LHCN-M2 (cell line): ENCODE measurements at regions not wholly inside any gene's neighbourhood (a gene's known extent, or its start where the extent isn't known, plus 50 kb on each side); places are given as distances from the start of the nearest gene placed in this dataset.
"Not testable (repeated sequence)": the region's sequence is repeated elsewhere in the genome, so short reads cannot be mapped to it uniquely, and the experiment has no call there.

Experiments
- DNase-seq: peaks from one replicate; pipeline ENCODE4 v3.0.0-alpha.2; 2012; ENCODE audit warnings: low read depth

DNA sequence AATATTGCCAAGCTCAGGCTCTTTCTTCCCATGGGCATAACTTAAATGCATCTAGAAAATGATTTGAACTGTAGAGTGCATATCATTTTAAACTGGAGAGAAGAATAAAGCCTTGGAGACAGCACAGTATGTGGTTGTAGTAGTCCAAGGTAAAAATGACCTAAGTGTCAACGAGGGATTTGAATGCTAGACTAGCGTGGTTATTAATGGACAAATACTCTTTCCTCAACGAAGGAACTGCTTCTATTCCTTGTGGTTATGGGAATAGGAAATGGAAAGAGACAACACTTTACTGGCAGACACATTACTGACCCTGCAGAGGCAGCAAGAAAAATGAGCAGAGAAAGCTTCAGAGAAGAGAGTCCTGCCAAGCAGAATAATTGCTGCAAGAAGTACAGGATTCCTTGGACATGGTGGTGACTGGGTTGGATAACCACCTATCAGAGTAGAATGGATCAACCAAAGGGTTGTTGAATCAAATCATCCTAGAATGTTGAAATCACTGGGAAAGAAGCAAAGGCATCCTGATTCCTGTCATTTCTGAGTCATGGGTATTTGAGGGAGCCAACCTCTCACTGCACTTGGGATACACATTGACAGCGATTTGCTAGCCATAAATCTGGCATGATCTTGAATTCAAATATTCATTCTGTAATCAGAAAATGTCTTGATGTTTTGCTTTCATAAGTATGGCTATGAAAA is 258.1 kb upstream of the EPHA7 start:
- peak; percentile 46 for DNase-seq

DNA sequence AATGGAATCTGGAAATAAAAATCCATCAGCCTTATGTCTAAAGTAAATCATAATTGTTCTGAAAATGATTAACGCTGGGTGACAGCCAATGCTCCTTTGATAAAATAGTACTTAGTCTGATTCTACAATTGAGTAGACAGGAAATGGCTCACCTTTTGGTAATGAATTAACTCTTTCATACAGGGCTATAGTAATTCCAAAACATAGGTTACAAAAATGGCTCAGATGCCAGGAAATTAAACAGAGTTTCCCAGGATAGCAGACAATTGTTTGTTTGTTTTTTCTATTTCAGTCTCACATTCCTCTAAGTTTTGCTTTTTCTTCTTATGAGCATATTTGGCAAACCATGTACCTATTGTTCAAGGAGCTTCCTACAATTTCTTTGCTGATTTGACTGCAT is 257.2 kb upstream of the EPHA7 start:
- no peak for DNase-seq

DNA sequence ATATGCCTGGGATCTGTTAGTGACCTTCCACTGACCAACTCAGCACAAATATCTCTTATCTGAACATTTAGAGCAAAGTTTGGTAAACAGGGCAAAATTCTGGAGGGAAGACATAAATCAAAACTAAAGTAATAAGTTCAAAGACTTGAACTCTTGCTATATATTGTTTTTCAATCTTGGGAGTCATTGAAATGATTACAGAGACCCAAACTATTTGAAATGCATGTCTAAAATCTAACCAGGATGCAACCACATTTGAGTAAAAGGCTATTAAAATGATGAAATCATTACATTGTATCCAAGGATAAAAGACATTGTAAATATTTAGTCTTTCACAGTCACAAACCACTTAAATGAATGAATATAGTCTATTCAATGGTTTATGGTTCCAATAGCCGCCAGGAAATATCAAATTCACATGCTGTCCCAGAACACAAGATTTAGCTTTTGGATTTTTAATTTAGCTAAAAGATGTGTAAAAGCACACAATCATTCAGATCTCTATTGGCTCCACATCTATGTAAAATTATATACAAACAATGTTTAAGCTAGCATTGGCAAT is 256.6 kb upstream of the EPHA7 start:
- DNase-seq, result no peak

DNA sequence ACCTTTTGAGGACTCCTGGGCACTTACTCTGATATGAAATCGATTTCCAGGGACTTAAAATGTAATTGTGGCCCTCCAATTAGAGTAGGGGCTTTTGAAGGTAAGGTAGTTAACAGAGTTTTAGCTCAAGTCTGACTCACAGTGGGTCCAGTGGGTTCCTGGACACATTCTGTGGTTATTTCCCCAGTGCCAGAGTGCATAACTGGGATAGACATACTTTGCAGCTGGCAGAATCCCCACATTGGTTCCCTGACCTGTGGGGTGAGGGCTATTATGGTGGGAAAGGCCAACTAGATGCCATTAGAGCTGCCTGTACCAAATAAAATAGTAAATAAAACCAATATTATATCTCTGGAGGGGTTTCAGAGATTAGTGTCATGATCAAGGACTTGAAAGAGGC is 243.8 kb upstream of the EPHA7 start:
- peak; percentile 27 for DNase-seq

DNA sequence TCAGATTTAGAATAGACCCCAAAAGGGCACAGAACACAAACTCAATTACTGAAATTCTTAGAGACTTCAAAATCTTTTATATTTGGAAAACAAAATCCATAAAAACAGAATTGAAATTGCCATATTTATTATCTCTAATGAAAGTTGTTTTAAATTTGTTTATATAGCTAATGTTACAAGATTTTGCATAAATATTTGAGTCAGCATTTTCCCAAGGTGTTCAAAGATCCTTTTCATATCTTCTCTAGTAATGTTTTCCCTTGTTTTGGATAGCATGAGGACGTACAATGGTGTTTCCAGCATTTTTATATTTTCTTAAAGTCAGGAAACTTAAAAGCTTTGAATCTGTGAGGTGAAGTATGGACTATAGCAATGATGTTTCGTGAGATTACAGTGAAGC is 235.2 kb upstream of the EPHA7 start:
- no peak for DNase-seq

DNA sequence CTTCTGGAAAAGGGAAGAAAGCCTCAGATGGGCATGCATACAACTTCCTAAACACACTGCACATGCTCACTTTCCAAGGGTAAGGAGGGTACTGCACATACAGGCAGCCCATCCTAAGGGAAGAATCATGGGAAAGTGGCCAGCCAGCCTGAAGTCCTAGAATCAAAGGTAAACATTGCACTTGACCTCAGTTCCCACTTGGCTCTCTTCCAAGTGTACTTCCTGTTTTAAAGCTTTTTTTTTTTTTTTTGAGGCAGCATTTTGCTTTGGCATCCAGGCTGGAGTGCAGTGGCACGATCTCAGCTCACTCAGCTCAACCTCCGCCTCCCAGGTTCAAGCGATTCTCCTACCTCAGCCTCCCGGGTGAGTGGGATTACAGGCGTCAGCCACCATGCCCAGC is 225.3 kb upstream of the EPHA7 start:
- peak; percentile 18 for DNase-seq

DNA sequence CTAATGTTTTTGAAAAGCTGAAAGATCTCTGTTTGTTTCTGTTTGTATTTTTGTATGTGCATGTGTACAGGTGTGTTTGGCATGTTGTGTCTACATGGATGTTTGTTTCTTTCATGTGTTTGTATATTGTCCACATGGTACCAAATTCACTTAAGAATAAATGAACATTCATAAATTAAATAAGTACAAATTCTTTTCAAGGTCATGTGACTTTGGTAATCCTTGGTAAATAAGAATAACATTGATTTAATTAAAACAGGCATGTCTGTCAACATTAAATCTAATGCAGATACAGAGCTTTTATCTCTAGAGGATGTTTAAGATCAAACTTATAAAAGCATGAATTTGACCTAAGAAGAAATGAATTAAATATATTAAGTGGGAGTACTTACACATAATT is 219.8 kb upstream of the EPHA7 start:
- no peak for DNase-seq

DNA sequence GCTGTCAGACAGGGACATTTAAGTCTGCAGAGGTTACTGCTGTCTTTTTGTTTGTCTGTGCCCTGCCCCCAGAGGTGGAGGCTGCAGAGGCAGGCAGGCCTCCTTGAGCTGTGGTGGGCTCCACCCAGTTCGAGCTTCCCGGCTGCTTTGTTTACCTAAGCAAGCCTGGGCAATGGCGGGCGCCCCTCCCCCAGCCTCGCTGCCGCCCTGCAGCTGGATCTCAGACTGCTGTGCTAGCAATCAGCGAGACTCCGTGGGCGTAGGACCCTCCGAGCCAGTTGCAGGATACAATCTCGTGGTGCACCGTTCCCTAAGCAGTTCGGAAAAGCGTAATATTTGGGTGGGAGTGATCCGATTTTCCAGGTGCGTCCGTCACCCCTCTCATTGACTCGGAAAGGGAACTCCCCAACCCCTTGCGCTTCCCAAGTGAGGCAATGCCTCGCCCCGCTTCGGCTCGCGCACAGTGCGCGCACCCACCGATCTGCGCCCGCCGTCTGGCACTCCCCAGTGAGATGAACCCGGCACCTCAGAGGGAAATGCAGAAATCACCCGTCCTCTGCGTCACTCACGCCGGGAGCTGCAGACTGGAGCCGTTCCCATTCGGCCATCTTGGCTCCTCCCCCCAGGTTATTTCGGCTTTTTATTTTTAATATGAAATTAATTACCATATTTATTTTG is 217.8 kb upstream of the EPHA7 start:
- not testable (repeated sequence) for DNase-seq

DNA sequence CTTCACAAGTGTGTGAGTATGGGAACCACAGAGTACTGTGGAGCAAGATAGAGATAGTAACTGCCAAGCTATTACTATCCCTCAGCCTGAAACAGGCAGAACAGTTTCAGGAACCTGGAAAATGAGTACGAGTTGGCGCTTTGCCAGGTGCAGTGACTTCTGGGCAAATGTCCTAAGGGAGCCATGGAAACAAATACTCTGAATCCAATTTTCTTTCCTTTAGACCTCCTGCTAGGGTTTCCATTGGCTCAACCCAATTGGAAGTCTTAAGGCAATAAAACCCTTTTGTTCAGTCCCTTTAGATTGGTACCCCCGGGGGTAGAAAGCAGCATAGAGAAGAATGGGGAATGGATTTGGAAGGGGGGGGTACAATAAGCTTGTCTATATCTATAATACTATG is 205.0 kb upstream of the EPHA7 start:
- peak; percentile 20 for DNase-seq

DNA sequence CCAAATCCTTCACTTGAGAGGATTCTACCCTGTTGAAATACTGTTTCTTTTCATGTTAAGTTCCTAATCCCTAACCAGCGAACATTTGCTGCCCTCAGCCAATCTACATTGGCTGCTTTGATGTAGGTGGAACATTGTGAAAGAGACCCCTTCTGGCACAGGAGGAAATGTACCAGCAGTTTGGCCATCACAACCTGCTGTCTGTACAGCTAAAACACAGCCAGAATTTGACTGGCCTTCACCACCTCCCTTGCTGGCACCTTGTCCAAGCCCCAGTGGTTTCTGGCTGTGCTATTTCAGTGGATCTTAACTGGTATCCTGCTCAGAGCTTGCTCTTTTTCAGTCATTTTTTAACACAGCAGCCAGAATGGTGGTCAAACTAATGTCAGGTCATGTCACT is 202.1 kb upstream of the EPHA7 start:
- DNase-seq, result peak; percentile 9

DNA sequence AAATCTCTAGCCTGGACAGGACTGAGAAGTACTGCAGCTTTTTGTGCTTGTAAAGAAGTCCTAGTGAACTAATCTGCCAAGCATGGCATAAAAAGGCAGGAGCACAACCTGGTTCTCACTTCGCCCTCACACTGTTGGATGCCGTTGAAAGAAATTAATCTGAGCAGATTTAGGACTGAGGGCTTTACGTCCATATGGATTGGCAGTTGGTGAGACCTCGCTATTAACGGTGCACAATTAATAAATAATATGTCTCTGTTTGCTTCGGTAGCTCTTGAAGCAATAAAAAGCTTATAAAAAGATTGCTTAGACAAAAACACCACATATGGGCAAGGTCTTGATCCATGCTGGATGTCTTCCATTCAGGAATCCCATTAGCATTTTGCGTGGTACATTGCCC is 185.6 kb upstream of the EPHA7 start:
- no peak for DNase-seq

DNA sequence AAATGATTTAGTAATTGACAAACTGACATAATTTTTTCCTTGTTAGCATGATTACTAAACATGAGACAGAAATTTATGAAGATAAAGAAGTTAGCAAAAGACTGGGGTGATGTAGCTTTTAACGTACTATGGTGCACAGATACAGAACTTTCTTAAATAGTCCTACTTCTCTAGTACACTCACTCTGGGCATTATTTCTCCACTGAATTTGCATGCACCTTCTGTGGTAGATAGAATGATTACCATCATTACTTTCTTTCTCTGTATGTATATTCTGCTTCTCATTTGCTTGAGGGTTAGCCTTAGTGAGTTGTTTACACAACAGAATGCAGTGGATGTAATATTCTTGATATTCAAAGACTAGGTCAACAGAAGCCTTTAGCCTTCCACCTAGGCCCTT is 173.1 kb upstream of the EPHA7 start:
- DNase-seq, result no peak

DNA sequence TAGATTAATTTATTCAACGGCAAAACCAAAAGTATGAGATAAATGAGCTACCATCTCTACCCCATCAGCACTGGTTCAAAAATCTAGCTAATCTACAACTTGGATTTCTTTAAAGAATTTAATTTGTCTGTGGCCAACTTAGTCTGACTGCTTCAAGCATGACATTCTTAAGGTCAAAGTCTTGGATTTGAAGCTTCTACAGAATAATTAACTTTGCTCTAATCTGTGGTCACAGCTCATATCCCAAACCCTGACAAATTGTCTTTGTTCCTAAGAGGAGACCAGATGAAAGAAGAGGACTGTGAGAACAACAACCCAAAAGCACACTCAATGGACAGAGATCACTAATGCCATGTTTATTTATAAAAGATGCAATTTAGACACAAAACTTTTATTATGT is 166.9 kb upstream of the EPHA7 start:
- DNase-seq, result no peak

DNA sequence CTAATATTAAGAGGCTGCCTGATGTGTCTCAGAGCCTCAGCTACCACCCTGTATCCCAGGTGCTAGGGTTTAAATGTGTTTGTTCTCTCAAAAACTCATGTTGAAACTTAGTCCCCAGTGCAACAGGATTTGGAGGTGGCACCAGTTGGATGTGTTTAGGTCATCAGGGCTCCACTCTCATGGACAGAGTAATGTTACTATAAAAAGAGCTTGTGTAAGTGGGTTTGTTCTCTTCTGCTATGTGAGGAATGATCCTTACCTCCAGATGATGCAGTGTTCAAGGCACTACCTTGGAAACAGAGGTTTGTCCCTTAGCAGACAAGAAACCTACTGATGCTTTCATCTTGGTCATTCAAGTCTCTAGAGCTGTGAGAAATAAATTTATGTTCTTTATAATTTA is 164.9 kb upstream of the EPHA7 start:
- DNase-seq, result no peak

DNA sequence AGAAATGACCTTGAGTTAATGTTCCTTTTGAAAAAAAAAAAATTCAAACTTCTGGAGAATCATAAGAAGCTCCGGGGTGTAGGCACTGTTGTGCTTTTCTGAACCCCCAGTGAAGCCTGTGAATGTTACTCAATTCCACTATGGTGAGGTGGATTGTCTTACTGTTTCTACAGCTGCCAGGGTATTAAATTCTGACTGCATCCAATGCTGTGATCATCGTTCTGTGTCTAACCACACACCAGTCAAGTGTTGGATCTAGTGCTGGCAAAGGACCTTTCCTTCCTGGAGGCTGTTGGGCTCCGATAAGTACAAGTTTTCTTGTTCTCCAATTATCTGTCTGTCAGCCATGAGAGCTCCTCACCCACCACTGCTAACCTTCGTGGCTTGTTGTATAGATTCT is 162.0 kb upstream of the EPHA7 start:
- peak; percentile 97 for DNase-seq

DNA sequence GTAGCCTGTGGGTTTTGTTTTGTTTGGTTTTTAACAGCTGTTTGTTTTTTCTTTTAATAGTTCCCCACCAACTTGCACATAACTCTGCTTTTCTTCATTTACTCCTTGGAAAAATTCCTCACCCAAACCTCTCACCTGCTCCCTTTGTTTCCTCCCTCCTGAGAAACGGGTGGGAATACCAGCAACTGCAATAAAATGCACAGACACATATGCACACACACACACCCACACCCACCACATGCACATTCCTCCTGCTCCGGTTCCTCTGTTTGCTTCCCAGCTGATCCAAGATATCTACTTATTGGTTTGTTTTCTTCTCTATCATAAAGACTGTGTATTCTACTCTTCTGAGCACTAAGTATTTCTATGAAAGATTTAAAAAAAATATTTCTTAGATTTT is 161.1 kb upstream of the EPHA7 start:
- peak; percentile 75 for DNase-seq

DNA sequence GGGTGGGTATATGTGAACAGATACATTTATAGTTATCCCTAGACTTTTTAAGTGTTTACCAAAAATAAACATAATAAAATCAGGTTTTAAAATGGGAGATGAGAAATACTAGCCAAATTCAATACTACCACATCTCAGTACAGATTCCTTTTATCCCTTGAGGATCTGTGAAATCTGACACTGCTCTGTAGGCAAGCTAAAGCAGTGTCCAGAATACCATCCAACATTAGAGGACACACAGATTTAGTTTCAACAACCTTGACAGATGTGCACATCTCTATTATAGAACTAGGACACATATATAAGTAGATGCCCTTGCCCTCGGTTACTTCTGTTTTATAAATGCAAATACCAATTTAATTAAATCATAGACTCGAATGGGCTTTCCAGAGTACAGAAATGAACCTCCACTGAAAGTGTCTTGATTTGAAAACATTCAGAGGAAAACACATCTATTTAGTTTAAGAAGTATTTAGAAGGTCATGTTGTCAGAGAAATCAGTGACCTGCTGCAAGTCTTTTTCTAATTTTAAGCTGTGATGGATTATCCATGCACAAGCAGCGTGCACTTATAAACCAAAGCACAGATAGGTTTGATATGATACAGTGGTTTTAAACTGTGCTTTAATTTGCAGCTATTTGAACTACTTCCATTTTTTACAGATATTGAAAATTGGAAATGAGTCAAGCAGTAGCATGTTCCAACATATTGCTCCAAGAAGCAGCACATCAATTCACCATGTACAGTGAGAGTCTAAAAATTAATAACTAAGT is 156.3 kb upstream of the EPHA7 start:
- peak; percentile 57 for DNase-seq

DNA sequence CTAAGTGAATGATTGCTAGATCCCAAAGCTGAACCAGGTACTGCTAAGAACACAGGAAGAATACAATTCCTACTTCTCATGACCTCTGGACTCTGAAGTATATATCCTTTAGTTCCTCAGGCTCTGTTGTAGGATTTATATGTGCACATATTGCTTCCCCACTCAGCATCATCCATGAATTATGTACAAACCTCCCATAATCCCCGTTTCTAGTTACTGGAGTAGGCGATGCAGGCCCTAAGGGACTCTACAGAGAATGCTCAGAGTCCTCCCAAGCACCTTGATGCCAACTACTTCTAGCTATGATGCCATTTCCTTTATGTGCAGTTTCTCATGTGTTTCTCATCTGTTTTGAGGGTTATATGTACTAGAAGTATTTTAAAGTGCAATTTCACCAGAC is 154.9 kb upstream of the EPHA7 start:
- DNase-seq, result no peak

DNA sequence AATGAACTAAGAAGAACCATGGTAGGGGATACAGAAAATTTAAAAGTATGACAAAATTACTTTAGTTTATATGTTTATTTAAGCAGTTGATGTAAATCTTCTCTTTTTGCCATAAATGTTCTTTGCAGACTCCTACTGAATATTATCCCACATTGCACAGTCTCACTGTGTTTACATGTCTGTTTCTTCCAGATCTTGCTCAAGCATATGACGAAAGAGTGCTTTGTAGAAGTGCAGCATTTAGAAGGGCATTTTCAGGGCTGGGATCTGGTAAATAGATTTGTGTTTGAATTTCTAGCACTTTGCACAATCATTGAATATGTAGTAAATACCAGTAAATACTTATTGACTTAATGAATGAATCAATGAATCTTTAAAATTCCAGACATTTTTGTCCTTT is 152.0 kb upstream of the EPHA7 start:
- no peak for DNase-seq

DNA sequence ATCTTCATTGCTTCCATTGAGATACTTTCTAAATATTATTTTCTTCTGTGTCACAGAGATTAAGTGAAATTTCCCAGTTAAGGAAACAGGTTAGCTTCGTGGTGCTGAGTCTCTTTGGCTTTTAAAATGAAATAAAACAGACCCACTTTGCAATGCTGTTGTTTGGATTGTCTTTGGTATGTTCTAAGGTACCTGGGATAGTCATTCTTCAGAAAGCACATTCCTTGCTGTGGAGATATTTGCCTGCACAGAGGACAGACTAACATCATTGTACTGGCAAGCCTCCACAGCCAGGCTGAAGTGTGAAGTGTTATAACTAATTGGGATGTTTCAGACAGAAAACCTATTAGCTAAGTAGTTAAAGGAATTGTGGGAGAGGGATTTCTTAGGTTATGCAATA is 148.8 kb upstream of the EPHA7 start:
- no peak for DNase-seq

DNA sequence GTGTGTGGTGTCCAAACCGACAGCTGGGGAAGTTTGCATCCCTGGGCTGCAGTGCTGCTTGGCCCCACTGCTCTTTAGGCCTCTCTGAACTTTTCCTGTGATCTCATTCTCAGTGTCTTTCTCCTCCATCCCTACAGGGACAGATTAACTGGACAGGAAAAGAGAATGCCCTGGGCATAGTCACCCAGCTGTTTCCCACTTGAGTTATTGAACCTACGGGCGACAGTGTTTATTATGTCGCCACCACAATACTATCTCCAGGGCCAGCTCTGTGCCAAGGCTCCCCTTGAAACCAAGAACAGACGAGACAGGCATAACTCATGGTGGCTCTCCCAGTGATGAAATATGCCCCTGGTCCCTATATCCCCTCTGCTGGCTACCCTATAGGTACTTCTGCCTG is 147.8 kb upstream of the EPHA7 start:
- peak; percentile 53 for DNase-seq

DNA sequence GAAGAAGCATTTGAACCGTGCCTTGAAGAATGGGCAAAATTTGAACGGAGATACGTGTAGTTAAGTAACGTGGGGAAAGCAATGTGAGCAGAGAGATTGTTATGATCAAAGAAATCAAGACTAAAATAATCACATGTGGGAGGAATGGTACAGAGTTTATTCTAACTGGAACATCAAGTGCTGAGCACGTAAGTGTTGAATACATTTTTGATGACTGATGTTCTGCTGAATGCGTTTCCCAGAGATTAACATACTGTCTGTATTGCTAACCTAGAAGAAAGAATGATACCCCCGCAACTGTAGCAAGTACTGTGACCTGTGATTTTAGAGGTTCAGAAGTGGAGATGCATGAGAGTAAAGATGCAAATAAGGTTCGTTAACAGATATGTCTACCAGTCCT is 146.9 kb upstream of the EPHA7 start:
- no peak for DNase-seq

DNA sequence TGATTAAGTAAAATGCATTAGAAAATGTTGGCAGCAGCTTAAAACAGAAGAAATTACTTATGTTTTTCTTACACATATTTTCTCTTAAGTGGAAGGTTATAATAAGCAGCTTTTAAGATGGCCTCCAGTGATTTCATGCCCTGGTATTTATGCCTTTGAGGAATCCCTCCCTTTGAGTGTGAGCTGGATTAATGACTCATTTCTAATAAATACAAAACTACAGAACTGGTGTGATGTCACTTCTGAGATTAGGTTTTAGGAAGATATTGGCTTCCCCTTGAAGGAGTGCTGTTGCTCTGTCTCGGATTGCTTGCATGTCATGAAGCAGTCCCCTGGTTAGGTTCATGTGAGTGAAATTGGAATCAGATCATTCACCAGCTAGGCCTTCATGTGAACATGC is 143.2 kb upstream of the EPHA7 start:
- DNase-seq, result peak; percentile 73
